ENCODE measurements at regions not wholly inside any gene's neighbourhood (a gene's known extent, or its start where the extent isn't known, plus 50 kb on each side); places are given as distances from the start of the nearest gene placed in this dataset.
"Not testable (repeated sequence)": the region's sequence is repeated elsewhere in the genome, so short reads cannot be mapped to it uniquely, and the experiment has no call there.

GRCh38 chr17:70290770-70291169 is 121.4 kb downstream of the KCNJ2 start:
- no peak for TF ChIP-seq POLR2AphosphoS5 (IDR thresholded peaks at IDR 0.05; ENCODE audit: low read depth)

GRCh38 chr17:70292366-70292765 is 123.0 kb downstream of the KCNJ2 start:
- no peak for DNase-seq (ENCODE audit: low read depth in 1 of 2, low spot score in 1 of 2)
- Histone ChIP-seq H3K27me3 (ENCODE audit: insufficient read depth, poor library complexity, severe bottlenecking) (no peaks in the 10 kb centered on the region), H3K27ac (replicated peaks) (no peak overlapping the region), H3K4me3 (replicated peaks; ENCODE audit: insufficient read depth, low read length) (no peak overlapping the region)
- TF ChIP-seq SPI1 (IDR thresholded peaks at IDR 0.05; ENCODE audit: borderline replicate concordance, low read depth) (no peak), GABPA (IDR thresholded peaks at IDR 0.05; ENCODE audit: low read depth) (no peak), POLR2AphosphoS5 (IDR thresholded peaks at IDR 0.05; ENCODE audit: low read depth) (no peak), REST (IDR thresholded peaks at IDR 0.05; ENCODE audit: insufficient replicate concordance, low read depth) (no peak), CTCF (IDR thresholded peaks at IDR 0.05; ENCODE audit: insufficient read depth, low read length) (no peak)

More at GRCh38 chr17:70290770-70291169, 121.4 kb downstream of the KCNJ2 start:
- H3K4me3 ChIP-seq (replicated peaks; ENCODE audit: insufficient read depth, low read length): no peak overlapping the region
- H3K27me3 ChIP-seq (ENCODE audit: insufficient read depth, poor library complexity, severe bottlenecking): no peaks in the 10 kb centered on the region
- peak overlapping the region; percentile 78; the same call in 1 of the 2 replicates for H3K27ac ChIP-seq (replicated peaks)
- DNase-seq (ENCODE audit: low read depth in 1 of 2, low spot score in 1 of 2): no peak

GRCh38 chr17:70293564-70294310 is 124.4 kb downstream of the KCNJ2 start:
- H3K27ac ChIP-seq (replicated peaks): peak overlapping the region; percentile 84
- not testable (repeated sequence) for H3K4me3 ChIP-seq (replicated peaks; ENCODE audit: insufficient read depth, low read length); H3K27me3 ChIP-seq (ENCODE audit: insufficient read depth, poor library complexity, severe bottlenecking); DNase-seq (ENCODE audit: low read depth in 1 of 2, low spot score in 1 of 2)

GRCh38 chr17:70295329-70295728 is 126.0 kb downstream of the KCNJ2 start:
- H3K27ac ChIP-seq (replicated peaks): peak overlapping the region; percentile 84
- DNase-seq (ENCODE audit: low read depth in 1 of 2, low spot score in 1 of 2): peak in 1 of 2 experiments; percentile 12
- H3K4me3 ChIP-seq (replicated peaks; ENCODE audit: insufficient read depth, low read length): no peak overlapping the region
- H3K27me3 ChIP-seq (ENCODE audit: insufficient read depth, poor library complexity, severe bottlenecking): no peaks in the 10 kb centered on the region
- TF ChIP-seq POLR2AphosphoS5 (IDR thresholded peaks at IDR 0.05; ENCODE audit: low read depth) (no peak), GABPA (IDR thresholded peaks at IDR 0.05; ENCODE audit: low read depth) (no peak; the same call in 1 of the 2 replicates), REST (IDR thresholded peaks at IDR 0.05; ENCODE audit: insufficient replicate concordance, low read depth) (peak; percentile 22), CTCF (IDR thresholded peaks at IDR 0.05; ENCODE audit: insufficient read depth, low read length) (no peak)

GRCh38 chr17:70295731-70296130 is 126.4 kb downstream of the KCNJ2 start:
- peak overlapping the region; percentile 84 for H3K27ac ChIP-seq (replicated peaks)
- no peaks in the 10 kb centered on the region for H3K27me3 ChIP-seq (ENCODE audit: insufficient read depth, poor library complexity, severe bottlenecking)
- TF ChIP-seq REST (IDR thresholded peaks at IDR 0.05; ENCODE audit: insufficient replicate concordance, low read depth): no peak
- no peak for TF ChIP-seq GABPA (IDR thresholded peaks at IDR 0.05; ENCODE audit: low read depth)
- TF ChIP-seq SPI1 (IDR thresholded peaks at IDR 0.05; ENCODE audit: borderline replicate concordance, low read depth): no peak
- TF ChIP-seq POLR2AphosphoS5 (IDR thresholded peaks at IDR 0.05; ENCODE audit: low read depth): no peak
- TF ChIP-seq CTCF (IDR thresholded peaks at IDR 0.05; ENCODE audit: insufficient read depth, low read length): no peak
- peak in 1 of 2 experiments; percentile 68 for DNase-seq (ENCODE audit: low read depth in 1 of 2, low spot score in 1 of 2)
- no peak overlapping the region for H3K4me3 ChIP-seq (replicated peaks; ENCODE audit: insufficient read depth, low read length)

All from HL-60 (cell line).